RWPE1 (cell line): ENCODE measurements at regions not wholly inside any gene's neighbourhood (a gene's known extent, or its start where the extent isn't known, plus 50 kb on each side); places are given as distances from the start of the nearest gene placed in this dataset.
A peak's percentile ranks its signal among the peaks of the same experiment; 100 is the strongest.

Experiments
- CTCF ChIA-PET: fragments of 350-600 bp; sonication (Branson Sonifier 250); formaldehyde crosslinking; extraction: SDS; loops from one replicate; lab custom pipeline; 2021; lab: Yijun Ruan, JAX
- POLR2A ChIA-PET: fragments of 400-600 bp; formaldehyde crosslinking; extraction: SDS; loops from one replicate; lab custom pipeline; 2020; ENCODE audit warnings: antibody characterized with exemption; ENCODE audit not compliant: low non-redundant PET; lab: Yijun Ruan, JAX
- DNase-seq: peaks from one replicate; pipeline ENCODE4 v3.0.0; 2012; ENCODE audit warnings: low spot score
- H3K27ac ChIP-seq: fragments of 450-650 bp; 2 replicates; pipeline ENCODE4 v1.5.1; 2017
- TF ChIP-seq, protein P1 (sequence below): fragments of 450-650 bp; conservative IDR thresholded peaks from 2 replicates; pipeline ENCODE4 v1.5.1; 2017; ENCODE audit warnings: low read depth, mild to moderate bottlenecking

DNA sequence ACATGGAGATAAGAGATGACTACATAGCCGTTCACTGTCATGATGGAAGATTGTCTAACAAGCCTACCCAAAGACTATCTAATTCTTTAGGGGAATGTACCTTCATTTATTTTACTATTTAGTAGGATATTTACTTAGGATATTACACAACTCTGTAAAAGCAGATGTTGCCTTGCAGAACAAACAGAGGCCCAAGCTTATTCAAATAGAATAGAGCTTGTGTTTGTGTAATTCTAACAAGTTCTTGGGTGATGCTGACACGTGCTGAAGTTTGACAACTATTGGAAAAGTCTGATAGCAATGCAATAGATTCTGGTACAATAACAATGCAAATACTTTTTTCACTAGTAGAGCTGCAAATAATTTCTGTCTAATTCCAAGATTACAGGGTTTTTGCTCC lies 447.6 kb downstream of the TOX3 start:
- no peak overlapping the region for H3K27ac ChIP-seq
- no peak for DNase-seq
- TF ChIP-seq, protein P1, sequence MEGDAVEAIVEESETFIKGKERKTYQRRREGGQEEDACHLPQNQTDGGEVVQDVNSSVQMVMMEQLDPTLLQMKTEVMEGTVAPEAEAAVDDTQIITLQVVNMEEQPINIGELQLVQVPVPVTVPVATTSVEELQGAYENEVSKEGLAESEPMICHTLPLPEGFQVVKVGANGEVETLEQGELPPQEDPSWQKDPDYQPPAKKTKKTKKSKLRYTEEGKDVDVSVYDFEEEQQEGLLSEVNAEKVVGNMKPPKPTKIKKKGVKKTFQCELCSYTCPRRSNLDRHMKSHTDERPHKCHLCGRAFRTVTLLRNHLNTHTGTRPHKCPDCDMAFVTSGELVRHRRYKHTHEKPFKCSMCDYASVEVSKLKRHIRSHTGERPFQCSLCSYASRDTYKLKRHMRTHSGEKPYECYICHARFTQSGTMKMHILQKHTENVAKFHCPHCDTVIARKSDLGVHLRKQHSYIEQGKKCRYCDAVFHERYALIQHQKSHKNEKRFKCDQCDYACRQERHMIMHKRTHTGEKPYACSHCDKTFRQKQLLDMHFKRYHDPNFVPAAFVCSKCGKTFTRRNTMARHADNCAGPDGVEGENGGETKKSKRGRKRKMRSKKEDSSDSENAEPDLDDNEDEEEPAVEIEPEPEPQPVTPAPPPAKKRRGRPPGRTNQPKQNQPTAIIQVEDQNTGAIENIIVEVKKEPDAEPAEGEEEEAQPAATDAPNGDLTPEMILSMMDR = no peak
- ChIA-PET POLR2A (no interaction called here), CTCF (interaction anchor here (0.6 kb wide), 1 partner anchor 29 kb away, joined by 3 read pairs; no protein-coding TSS in a partner anchor)

DNA sequence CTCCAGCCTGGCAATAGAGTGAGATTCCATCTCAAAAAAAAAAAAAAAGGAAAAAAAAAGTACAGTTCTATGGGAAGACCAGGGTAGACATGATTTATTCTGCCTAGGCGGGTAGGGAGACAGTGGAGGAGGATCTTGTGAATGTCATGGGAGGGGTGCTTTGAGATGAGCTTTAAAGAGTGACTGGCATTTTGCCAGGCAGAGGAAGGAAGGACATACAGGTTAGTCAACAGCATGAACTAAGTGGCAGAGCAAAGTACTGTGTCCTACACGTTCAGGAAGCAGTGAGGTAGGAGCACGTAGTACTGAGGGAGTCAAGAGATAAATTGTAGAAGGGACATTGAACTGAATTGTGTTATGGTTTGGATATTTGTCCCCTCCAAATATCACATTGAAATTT lies 451.5 kb downstream of the TOX3 start:
- no peak overlapping the region for H3K27ac ChIP-seq
- TF ChIP-seq, protein P1 = no peak
- DNase-seq = no peak
- ChIA-PET CTCF (no interaction called here), POLR2A (no interaction called here)

DNA sequence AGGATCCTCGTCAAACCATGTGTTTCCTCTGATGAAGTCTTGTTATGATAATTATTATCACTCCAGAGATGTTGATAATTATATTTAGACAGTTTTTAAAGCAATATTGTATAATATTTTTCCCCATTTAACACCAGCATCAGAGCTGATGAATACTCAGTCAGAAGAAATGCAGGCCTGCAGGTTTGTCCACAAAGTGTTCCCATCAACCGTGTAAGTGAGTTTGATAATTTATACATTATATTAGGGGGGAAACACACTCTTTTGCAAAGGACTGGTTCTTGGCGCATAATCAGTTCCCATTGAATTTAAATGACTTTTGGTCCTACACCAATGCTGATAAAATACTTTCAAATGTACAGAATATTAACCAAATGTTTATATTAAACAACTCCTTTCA lies 454.8 kb downstream of the TOX3 start:
- TF ChIP-seq, protein P1 = no peak
- no peak overlapping the region for H3K27ac ChIP-seq
- ChIA-PET POLR2A (no interaction called here), CTCF (interaction anchor here (0.6 kb wide), 1 partner anchor 9 kb away, joined by 3 read pairs; no protein-coding TSS in a partner anchor)
- no peak for DNase-seq

DNA sequence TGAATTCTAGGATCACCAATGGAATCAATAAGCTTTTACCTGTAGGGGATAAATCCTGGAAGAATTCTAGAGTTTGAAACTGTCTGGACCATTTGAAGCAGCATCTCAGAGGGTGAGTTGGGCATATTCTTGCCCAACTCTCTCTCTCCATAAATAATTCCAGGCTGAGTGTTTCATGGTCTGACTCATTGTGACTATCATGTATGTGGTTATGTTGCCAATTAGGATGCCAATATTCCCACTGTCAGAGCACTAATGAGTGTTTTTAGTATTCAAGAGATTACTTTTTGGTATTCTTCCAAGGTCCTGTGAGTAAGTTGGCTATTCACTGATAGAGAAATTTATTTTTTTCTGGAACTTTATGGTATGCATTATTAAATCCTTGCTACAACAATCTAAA lies 456.9 kb downstream of the TOX3 start:
- ChIA-PET POLR2A (no interaction called here), CTCF (no interaction called here)
- H3K27ac ChIP-seq = no peak overlapping the region
- TF ChIP-seq, protein P1 = no peak
- DNase-seq = peak; percentile 85

DNA sequence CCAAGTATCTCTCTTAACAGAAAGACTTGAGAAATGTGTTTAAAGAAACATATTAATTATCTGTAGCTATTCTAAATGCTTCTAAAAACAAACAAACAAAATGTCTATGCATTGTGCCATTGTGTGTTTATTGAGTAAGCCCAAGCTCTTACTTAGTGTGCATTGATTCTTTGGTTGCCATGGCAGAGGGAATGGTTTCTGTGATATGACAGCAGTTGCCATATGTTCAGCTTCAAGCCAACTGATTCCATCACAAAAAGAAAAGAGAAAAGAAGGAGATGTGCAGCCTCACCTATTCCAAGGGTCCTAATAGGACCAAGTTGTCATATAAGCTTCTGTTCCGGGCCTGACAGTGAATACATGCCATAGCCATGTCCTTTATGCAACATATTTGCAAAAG lies 457.5 kb downstream of the TOX3 start:
- no peak for DNase-seq
- CTCF ChIA-PET = interaction anchor here (0.5 kb wide), 1 partner anchor 1444 kb away, joined by 3 read pairs; no protein-coding TSS in a partner anchor
- TF ChIP-seq, protein P1 = no peak
- H3K27ac ChIP-seq = no peak overlapping the region
- POLR2A ChIA-PET = no interaction called here

DNA sequence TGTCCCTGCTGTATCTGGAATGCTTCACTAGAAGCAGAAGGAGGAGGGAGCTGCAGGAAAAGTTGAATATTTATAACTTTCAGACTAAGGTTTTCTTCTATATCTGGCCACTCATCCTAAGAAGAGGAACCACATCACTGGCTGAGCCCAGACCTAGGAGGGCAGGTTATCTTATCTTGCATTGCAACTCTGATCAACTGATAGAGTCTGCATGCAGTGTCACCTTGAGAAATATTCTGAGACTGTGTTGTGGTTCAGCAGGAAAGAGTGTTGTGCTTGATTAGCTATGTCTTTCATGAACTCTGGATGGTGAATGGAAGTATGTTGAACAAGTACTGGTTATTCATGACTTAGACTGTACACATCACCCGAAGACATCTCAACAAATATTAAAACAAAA lies 460.0 kb downstream of the TOX3 start:
- no peak for DNase-seq
- ChIA-PET CTCF (interaction anchor here (0.6 to 1.4 kb wide), 3 partner anchors 17 to 826 kb away, joined by 3 to 4 read pairs (median 4); no protein-coding TSS in a partner anchor), POLR2A (no interaction called here)
- no peak overlapping the region for H3K27ac ChIP-seq
- TF ChIP-seq, protein P1 = no peak
